ENCODE measurements at regions not wholly inside any gene's neighbourhood (a gene's known extent, or its start where the extent isn't known, plus 50 kb on each side); places are given as distances from the start of the nearest gene placed in this dataset.

DNA sequence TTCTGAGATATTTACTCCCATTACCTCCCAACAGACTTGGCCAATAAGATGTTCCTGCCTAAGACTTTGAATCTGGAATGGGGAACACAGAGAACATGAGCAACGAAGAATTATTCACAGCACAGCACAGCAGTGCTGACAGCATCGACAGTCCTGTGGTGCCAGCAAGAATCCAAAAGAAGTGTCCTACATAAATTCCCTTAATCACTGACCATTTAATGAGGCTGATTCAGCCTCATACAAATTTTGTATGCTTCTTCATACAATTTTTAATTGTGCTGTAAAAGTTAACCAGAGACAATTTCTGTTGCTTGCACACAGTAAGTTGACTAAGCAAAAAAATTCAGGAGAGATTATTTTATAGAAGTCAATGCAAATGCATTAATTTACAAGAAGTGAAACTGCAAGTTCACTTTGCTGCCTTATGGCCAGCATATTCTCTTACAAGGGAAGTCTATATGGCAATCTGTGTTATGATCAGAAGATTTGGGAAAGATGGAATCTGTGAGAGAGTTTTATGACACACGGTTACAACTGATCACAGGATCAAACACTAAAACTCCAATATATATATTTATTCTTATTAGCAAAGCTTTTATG, 855.9 kb downstream of the LTN1 start:
- TF ChIP-seq EP300 (IDR thresholded peaks at IDR 0.05): no peak
- TF ChIP-seq POLR2AphosphoS5 (IDR thresholded peaks at IDR 0.05): no peak
- TF ChIP-seq, protein P1, sequence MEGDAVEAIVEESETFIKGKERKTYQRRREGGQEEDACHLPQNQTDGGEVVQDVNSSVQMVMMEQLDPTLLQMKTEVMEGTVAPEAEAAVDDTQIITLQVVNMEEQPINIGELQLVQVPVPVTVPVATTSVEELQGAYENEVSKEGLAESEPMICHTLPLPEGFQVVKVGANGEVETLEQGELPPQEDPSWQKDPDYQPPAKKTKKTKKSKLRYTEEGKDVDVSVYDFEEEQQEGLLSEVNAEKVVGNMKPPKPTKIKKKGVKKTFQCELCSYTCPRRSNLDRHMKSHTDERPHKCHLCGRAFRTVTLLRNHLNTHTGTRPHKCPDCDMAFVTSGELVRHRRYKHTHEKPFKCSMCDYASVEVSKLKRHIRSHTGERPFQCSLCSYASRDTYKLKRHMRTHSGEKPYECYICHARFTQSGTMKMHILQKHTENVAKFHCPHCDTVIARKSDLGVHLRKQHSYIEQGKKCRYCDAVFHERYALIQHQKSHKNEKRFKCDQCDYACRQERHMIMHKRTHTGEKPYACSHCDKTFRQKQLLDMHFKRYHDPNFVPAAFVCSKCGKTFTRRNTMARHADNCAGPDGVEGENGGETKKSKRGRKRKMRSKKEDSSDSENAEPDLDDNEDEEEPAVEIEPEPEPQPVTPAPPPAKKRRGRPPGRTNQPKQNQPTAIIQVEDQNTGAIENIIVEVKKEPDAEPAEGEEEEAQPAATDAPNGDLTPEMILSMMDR (IDR thresholded peaks at IDR 0.05): no peak
- TF ChIP-seq POLR2A (IDR thresholded peaks at IDR 0.05): no peak
- Histone ChIP-seq H3K4me3 (no peak overlapping the region), H3K27me3 (no peaks in the 10 kb centered on the region), H3K36me3 (no peaks in the 10 kb centered on the region), H3K9me3 (no peaks in the 10 kb centered on the region), H3K27ac (no peak overlapping the region), H3K4me1 (no peaks in the 10 kb centered on the region)
- no peak for DNase-seq (ENCODE audit: low spot score in 2 of 2)
- WGBS: 74% methylated on average over 3 of the region's 3 CpGs

DNA sequence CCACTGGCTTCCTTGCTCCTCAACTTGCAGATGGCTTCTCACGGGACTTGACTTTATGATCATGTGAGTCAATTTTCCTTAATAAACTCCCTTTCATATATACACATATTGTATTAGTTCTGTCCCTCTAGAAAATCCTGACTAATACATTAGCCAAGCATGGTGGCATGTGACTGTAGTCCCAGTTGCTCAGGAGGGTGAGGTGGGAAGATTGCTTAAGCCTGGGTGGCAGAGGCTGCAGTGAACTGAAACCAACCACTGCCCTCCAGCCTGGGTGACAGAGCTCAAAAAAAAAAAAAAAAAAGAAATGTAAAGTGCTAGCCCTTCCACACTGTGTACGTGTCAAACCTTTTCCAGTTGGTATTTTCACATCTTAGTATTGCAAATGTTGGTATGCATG, 857.0 kb downstream of the LTN1 start:
- Histone ChIP-seq H3K4me3 (no peak overlapping the region), H3K27ac (no peak overlapping the region), H3K36me3 (no peaks in the 10 kb centered on the region), H3K27me3 (no peaks in the 10 kb centered on the region), H3K9me3 (no peaks in the 10 kb centered on the region), H3K4me1 (no peaks in the 10 kb centered on the region)
- WGBS: 95% methylated on average over 2 of the region's 2 CpGs
- TF ChIP-seq POLR2AphosphoS5 (IDR thresholded peaks at IDR 0.05): no peak
- no peak for TF ChIP-seq EP300 (IDR thresholded peaks at IDR 0.05)
- TF ChIP-seq POLR2A (IDR thresholded peaks at IDR 0.05): no peak
- TF ChIP-seq, protein P1 (IDR thresholded peaks at IDR 0.05): no peak
- no peak for DNase-seq (ENCODE audit: low spot score in 2 of 2)

DNA sequence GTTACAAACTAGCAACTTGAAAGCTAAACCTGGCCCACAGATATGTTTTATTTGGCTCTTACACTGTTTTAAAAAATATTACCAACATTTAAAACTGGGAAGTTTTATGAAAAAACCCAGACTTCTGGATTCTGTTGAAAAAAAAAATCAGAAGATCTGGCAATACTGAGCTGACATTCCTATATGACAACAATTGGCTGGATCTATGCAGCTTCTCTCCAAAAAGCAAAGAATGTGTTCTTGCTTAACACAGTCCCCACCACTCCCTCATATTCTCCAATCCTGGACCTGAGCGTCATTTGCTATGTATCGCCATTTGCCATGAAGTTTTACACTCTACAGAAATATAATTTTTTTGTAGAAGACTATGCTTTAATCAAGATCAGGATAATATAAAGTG, 859.6 kb downstream of the LTN1 start:
- DNase-seq (ENCODE audit: low spot score in 2 of 2): no peak
- 70% methylated on average over 2 of the region's 2 CpGs for WGBS
- no peak overlapping the region for H3K27ac ChIP-seq

DNA sequence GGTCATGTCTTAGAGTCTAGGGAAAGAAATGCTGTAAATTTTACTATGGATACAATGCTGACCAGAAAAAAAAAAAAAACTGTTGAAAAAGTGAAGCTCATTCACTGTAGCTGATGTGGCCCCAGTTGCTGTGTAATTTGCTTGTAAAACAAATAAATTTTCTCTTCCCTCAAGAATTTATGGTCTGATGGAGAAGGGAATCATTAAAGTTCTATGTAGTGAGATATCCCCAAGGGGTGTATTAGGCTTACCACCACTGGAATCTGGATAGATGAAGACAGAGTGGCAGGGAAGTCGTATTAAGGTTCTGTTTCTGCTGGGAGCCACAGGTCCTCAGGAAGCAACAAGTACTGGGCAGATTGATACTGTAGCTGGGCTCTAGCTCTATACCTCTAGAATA, 860.0 kb downstream of the LTN1 start:
- no peaks in the 10 kb centered on the region for H3K4me1 ChIP-seq
- DNase-seq (ENCODE audit: low spot score in 2 of 2): no peak
- 67% methylated on average over 1 of the region's 1 CpG for WGBS
- TF ChIP-seq, protein P1 (IDR thresholded peaks at IDR 0.05): no peak
- TF ChIP-seq EP300 (IDR thresholded peaks at IDR 0.05) (no peak), POLR2AphosphoS5 (IDR thresholded peaks at IDR 0.05) (no peak), POLR2A (IDR thresholded peaks at IDR 0.05) (no peak)
- no peak overlapping the region for H3K4me3 ChIP-seq
- no peaks in the 10 kb centered on the region for H3K27me3 ChIP-seq
- H3K27ac ChIP-seq: no peak overlapping the region
- no peaks in the 10 kb centered on the region for H3K36me3 ChIP-seq
- H3K9me3 ChIP-seq: no peaks in the 10 kb centered on the region

More for the DNA sequence above, 859.6 kb downstream of the LTN1 start:
- H3K4me3 ChIP-seq: no peak overlapping the region
- no peaks in the 10 kb centered on the region for H3K36me3 ChIP-seq
- H3K9me3 ChIP-seq: no peaks in the 10 kb centered on the region
- no peaks in the 10 kb centered on the region for H3K4me1 ChIP-seq
- TF ChIP-seq POLR2AphosphoS5 (IDR thresholded peaks at IDR 0.05): no peak
- TF ChIP-seq, protein P1 (IDR thresholded peaks at IDR 0.05): no peak
- no peak for TF ChIP-seq EP300 (IDR thresholded peaks at IDR 0.05)
- TF ChIP-seq POLR2A (IDR thresholded peaks at IDR 0.05): no peak
- H3K27me3 ChIP-seq: no peaks in the 10 kb centered on the region

DNA sequence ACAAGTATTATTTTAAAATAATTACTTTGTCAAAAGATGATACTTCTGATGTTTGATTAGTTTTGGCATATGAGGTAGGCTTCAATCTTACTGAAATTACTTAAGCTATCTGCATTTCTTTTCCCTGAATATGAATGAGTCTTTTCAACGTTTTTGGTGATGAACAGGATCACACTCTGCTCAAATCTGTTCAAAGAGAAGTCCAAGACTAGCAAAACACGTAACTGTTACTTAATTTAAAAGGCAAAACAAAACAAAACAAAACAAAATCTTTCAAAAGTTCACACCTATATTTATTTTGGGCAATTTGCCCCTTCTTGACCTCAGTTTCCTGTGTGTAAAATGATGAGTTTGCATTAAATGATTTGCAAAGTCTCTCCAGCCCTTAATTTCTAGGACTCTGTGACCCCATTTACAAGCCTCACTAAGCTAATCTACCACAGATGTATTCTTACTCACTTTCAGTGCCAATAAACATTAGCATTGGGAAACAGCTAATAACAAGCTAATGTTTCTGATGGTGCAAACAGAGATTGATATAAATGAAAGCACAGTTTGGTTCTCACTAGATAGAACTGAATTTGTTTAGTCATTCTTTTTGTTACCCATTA, 865.4 kb downstream of the LTN1 start:
- Histone ChIP-seq H3K4me3 (no peak overlapping the region), H3K36me3 (no peaks in the 10 kb centered on the region), H3K27me3 (no peaks in the 10 kb centered on the region), H3K4me1 (no peaks in the 10 kb centered on the region), H3K9me3 (no peaks in the 10 kb centered on the region), H3K27ac (no peak overlapping the region)
- TF ChIP-seq POLR2AphosphoS5 (IDR thresholded peaks at IDR 0.05): no peak
- TF ChIP-seq POLR2A (IDR thresholded peaks at IDR 0.05): no peak
- TF ChIP-seq, protein P1 (IDR thresholded peaks at IDR 0.05): no peak
- TF ChIP-seq EP300 (IDR thresholded peaks at IDR 0.05): no peak
- no peak for DNase-seq (ENCODE audit: low spot score in 2 of 2)
- WGBS: 39% methylated on average over 2 of the region's 2 CpGs

Measured in suprapubic skin (tissue), 4 donors.